HG02938 (cell line): ENCODE measurements at regions not wholly inside any gene's neighbourhood (a gene's known extent, or its start where the extent isn't known, plus 50 kb on each side); places are given as distances from the start of the nearest gene placed in this dataset.
A peak's percentile ranks its signal among the peaks of the same experiment; 100 is the strongest.

Experiments used
- ATAC-seq: cut with Tn5 transposase; IDR thresholded peaks from one replicate; pipeline ENCODE4 v1.9.1; 2021; ENCODE audit warnings: mild to moderate bottlenecking, moderate library complexity; ENCODE audit not compliant: unreplicated experiment

DNA sequence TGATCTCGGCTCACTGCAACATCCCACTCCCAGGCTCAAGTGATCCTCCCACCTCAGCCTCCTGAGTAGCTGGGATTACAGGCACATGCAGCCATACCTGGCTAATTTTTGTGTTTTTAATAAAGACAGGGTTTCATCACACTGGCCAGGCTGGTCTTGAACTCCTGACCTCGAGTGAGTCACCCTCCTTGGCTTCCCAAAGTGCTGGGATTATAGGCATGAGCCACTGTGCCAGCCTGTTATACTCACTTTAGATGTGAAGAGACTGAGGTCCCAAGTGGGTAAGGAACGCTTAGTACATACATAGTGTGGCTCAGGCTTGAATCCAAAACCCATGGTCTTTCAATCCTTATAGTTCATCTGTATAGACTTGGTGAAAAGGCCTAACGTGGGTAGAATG is 63.7 kb upstream of the EPS8L3 start:
- no peak for ATAC-seq

DNA sequence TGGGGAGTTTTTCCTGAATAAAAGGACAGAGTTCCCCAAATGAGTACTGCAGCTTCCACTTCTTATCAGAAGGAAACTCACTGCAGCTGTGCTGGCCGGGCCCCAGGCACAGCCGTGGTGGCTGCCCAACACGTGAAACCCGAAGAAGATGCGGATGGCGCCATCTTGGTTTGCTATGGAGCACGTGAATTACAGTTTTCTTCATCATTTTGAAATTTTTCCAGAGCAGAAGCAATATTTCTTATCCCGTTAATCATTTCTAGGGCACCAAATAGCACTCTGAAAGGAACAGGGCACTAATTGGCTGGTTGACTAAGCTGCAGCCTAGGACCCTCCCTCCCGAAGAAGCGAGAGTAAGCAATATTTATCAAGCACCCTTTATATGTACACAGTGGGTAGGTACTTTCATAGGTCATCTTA is 63.2 kb upstream of the EPS8L3 start:
- ATAC-seq = no peak

DNA sequence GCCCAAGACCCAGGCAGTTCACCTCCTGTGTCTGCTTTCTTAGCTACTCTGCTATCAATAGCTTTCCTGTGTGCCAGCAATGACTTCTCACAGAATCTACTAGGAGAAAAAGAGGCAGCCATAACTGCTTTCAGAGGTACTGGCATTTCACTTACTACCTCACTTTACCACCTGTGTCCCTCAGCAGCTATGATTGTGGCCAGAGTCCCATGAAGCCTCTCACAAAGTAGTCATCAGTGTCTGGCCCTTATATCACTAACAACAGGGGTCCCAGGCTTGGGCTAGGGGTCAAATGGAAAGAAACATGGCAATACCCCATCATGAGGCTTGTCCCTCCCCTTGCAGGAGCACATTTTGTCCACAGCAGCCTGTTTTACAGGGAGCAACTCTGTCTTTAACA is 62.7 kb upstream of the EPS8L3 start:
- no peak for ATAC-seq

DNA sequence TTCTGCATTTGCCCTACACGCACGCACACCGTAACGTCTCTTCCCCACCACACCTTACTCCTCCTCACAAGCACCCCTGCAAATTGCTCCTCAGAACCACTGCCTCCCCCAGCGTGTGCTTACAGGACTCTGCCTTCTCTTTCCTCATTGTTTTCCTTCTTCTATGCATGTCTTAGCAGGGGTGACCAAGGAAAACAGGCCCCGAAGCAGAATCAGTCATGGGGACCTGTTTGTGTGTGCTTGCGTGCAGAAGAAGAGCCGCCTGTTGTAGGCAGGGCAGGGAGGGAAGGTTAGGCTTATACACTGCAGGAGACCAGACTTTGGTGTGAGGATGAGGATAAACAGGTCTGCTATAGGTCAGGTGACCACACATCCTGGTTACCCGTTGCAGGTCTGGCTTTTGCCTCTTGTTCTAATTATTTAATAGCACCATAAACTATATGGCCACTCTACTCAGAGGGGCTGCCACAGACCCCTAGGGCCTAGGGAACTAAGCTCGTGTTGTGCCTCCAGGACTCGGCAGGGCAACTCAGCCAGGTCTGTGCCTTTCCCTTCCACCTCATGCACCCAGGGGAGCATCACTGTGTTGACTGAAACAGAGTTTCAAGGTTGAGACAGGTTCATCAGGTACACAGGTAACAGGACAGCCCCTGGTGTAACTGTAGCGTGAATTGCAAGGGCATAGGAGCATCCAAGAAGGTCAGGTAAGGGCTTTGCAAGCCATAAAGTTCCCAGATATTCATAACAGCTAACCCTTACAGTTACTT is 60.8 kb upstream of the EPS8L3 start:
- no peak for ATAC-seq

DNA sequence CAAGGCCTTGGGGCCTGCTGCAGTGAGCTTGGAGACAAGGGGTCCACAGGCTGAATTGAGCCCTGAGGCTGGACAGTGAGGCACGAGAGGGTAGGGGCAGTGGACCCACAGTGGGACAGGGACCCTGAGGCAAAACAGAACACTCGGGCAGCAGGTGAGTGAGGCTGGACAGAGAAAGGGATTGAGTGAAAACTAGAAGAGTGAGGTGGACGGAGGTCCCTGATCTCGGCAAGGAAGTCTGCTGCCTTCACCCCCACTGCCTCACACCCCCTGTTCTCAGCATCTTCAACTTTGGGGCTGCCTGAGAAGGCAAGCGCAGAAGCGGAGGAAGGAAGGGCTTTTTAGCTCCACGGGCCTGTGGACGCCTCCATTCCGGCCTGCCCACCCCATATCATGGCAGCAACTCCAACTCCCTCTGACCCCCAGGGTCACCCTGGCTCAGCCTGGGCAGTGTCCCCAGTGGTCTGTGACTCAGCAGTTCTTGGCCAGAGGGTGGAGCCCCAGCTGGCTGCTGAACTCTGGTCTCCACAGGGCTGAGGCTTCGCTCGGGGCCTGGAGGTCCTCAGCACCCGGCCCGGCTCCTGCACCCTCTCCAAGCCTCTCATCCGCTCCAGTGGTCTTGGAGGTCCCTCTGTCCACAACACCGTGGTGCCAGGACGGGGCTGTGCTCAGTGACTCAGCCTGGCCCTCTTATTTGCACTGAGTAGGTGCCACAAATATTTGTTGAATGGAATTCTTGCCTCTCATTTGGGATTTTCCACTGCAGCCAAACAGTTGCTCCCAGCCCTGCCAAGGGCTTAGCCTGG is 60.0 kb upstream of the EPS8L3 start:
- no peak for ATAC-seq

DNA sequence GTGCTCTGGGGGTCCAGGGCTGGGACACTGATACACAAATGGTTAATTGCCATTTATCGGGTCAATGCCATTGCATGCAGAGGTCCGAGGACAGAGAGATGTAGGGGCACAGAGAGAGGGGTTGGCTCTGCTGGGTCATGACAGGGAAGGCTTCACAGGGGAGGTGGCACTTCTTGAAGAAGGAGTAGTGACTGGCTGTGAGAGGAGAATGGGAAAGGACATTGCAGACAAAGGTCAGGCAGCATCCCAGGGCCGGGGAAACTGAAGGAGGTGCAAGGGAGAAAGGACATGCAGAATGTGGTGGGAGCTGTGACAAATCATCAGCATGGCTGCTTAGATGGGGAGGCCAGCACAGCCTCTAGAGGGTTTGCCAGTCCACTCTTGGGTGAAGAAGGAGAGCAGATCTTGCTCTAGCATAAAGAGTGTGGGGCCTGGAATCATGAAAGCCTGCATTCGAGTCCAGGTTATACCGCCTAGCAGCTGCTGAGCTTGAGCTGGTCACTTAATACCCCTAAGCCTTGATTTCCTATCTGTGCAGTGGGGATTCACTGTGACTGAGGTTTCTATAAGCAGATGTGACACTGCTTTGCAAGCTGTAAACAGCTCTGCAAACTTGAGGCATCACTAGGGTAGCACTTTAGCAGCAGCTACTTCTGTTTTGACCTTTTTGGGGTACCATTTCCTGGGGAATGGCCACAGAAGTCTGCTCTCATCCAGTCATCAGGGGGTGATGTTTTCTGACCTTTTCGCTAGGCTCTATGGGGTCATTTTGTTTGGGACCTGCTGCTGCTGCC is 59.2 kb upstream of the EPS8L3 start:
- no peak for ATAC-seq

DNA sequence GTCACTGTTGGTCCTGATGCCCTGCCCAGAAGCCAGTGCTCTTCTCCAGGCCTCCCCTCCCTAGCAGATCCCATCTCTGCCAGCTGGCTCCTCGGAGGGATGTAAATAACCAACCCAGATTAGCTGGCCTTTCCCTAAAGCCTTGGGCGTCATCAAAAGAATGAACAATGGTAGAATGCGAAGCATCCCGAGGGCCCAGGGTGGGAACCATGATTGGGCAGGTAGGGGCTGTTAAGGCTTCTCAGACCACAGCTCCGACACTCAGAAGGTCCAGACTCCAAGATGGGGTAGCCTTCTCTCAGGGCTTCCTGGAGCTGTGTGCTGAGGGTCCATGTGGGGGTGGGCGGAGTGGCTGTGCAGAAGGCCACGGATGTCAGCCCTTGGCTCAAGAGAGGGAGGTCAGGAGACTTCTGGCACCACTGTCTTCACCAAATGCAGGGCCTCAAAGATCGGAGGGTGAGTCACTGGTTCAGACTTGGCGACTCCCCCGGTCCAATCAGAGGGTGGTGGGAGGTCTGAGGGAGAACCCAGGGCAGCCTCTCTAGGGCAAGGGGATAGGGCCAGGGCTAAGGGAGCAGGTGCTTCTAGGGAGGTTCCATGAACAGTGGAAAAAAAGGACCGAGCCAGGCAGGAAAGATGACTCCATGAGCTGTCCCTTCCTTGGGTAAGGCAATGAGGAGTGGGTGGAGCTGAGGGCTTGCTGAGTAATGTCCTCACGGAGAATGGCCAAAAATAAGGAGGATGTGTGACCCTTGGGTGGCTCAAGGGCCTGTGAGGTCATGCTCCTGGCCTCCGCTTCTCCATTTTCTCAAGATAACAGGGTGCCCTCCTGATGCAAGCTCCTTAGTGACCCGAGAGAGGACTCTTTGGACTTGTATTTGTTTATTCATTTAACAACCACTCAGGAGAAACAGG is 58.4 kb upstream of the EPS8L3 start:
- ATAC-seq = no peak

DNA sequence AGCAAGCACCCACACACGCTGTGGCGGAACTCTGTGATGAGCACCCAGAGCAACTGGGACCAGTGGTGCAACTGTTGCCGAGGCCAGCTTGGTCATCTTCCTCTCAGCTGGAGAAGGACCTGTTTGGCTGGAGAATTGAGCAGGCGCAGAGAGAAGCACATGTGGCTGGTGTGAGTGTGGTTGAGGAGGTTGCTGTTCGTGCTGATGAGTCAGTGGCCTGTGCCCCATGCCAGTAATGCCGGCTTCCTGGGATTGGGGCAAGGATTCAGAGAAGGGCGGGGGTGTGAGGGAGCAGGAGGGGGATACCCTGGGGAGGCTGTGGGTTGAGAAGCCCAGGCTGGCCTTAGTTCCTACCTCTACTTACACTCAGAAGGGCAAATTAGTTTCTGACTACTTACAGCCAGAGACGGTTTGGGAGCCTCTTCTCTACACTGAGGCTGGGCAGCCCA is 57.5 kb upstream of the EPS8L3 start:
- ATAC-seq = no peak

DNA sequence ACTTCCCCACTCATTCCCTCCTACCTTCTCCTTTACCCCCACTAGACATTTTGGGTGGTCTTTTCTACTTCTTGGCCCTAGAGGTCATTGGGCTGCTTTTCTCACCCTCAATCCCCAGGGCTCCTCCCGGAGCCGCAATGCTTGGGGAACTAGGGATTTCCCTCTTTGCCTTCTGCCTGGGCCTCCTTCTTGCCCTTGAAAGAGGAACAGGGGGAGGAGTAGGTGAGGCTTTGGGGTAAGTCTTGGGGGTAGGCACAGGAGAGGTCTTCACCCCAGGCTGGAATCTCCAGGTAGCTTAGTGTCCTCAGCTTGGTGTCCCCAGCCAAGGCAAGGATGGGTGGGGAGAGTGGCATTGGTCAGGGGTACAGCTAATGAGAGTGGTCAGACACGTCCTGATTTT is 56.2 kb upstream of the EPS8L3 start:
- ATAC-seq = no peak

DNA sequence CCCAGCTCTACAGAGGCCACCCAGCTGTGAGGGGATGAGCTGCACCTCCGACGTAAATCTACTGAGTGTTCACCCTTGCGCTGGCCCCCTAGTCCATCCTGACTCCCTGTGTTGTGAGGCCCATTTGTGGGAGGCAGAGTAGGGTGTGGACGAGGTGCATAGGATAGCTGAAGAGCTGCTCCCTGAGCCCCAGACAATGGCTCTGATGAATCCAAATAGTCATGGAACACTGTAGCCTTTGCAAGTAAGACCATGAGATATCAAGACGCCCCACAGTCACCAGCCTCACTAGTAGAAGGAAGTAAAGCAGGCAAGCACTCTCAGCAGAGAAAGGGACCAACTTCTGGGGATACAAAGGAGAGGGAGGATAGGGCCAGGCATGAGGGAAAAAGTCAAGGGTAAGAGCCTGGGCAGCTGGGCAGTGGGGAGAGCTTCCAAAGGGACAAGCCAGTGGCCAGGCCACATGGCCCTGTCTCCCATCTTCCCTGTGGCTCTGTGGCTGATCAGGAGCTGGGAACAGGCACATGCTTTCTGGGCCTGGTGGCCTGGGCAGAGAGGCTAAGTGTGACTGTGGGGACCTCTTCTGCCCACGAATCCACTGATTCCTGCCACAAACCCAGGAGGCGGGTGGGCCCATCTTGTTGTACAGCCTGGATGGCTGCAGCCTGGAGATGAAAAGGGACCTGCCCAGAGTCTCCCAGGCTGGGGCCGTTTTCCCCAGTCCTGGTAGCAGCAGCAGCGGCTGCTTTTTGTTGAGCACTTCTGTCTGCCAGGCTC is 55.5 kb upstream of the EPS8L3 start:
- ATAC-seq = no peak

DNA sequence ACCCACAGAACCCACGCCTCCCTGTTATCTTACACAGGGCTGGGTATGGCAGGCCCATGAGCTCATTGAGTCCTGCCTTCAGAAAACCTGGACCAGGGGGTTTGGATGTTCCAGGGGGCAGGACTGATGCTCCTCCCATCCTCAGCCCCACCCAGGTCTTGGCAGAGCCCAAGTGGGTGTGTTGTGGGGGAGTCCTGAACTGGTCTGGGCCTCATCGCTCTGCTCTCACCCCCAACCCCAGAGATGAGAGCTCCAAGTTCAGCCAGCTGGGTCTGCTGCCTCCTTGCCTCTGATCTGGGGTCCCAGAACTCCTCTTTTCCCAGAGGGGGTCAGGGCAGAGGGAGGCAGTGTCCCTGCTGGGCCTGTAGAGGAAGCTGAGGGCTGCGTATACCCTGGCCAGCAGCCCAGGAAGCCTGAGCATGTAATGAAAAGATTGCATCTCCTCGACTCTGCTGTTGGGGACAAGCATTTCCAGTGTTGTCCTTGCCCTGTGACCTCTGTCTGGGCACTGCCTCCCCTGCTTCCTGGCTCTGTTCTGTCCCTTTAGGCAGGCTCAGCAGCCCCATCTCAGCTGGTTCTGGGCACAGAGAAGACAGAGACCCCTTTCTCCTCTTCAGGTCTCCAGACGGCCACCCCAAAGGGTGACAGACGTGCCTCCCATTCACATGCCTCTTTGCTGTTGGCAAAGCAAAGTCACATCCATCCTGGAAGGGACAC is 54.7 kb upstream of the EPS8L3 start:
- ATAC-seq = no peak

DNA sequence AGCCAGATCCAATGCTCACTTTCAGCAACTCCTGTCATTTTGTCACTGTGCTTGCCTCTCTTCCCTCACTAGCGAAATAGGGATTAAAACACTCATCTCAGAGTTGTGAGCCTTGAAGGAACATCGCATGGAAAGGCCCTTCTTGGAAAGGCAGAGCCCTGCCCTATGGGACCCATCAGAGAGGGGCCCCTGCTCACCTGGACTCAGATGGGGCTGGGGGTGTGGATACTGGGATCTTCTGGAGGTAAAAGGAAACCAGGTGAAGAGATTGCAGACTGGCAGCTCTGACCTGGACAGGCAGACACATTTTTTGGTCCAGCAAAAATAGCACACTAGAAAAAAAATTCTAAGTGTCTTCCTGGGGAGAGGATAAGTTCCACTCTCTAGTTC is 54.2 kb upstream of the EPS8L3 start:
- no peak for ATAC-seq

DNA sequence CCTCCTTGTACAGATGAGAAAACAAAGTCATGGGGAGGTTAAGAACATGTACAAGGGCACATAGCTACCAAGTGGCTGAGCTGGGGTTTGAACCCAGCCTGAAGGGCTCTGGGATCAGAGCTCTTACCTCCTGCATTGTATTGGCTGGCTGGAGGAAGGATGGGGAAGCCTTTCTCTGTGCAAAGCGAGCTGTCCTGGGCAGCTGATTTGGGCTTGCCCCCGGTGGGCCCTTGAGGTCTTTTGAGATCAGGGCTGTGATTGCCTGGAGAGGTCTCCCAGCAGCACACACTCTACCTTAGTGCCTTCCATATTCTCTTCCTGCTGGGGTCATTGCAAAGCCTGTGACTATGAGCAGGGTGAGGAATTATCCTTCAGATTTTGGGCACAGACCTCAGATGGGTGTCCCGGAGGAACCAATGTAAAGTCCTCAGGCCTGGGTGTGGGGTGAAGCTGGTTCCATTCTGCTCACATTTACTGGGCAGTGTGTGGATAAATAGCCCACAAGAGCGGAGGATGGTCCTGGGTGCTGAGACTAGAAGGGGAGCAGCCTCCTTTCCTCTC is 53.3 kb upstream of the EPS8L3 start:
- ATAC-seq = no peak

DNA sequence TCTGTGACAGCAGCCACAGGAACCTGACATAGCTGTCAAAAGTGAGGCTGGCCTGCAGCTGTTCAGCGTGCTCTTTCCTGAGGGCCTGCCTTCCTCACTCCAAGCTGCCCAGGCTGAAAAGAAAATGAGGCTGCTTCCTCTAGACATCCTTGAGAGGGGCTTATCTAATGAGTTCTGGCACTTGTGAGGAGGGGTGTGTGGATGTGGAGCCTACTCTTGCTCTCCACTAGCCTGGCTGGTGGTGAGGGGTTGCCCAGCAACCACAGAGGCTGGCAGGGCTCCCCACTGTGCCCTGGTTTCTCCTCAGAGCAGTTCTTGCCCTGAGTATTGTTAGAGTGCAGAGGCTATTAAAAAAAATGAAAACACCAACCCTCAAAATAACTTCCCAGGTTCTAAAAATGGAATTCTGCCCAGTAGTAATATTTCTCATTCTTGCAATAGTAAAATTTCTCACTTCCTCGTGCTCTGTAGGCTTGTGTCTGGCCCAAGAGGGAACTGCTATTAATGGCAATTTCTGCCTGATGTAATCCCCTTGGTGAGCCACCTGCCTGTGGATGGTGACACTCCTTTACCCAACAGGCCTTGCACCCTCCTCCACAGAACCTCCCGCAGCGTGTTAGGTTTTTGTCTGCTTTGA is 52.6 kb upstream of the EPS8L3 start:
- peak; percentile 72 for ATAC-seq

DNA sequence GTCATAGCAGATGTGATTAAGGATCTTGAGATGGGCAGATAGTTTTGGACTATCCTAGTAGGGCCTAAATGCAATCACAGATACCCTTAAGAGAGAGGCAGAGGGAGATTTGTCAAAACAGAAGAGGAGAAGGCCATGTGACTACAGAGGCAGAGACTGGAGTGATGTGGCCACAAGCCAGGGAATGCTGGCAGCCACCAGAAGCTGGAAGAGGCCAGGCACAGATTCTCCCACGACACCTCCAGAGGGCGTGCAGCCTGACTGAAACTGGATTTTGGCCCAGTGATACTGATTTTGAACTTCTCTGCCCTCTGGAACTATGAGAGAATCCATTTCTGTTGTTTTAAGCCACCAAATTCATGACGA is 52.1 kb upstream of the EPS8L3 start:
- no peak for ATAC-seq

DNA sequence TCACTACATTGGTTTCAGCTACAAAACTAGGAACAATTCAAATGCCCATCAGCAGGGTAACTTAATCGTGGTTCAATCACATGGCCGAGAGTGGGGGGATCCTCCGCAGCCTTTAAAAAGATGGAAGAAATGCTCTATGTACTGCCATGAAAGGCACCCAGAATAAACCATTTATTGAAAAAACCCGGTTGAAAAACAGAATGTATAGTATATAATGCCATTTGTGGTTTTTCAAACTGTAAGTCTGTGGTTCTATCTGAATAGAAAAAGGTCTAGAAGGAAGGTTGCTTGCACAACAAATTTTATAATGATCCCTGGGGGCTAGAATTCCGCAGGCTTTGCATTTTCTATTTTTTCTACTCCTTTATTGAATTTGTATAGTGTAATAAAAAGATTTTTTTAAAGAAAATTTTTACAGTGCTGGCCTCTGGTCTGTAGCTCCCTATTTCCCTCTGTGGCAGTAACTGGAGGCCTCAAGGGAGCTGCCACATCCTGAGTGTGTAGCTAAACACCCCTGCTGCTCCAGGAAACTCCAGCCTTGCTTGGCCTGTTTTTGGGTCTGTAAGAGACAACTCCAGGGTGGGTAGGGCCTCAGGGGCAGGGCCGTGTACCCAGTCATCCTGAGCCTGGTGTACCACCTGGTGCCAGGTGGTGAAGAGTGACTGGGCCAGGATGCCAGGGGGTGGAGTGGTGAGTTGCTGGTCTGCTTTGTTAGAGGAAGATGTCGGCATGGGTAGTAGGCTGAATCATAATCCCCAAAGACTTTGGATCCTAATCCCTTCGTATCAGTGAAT is 51.5 kb upstream of the EPS8L3 start:
- no peak for ATAC-seq

DNA sequence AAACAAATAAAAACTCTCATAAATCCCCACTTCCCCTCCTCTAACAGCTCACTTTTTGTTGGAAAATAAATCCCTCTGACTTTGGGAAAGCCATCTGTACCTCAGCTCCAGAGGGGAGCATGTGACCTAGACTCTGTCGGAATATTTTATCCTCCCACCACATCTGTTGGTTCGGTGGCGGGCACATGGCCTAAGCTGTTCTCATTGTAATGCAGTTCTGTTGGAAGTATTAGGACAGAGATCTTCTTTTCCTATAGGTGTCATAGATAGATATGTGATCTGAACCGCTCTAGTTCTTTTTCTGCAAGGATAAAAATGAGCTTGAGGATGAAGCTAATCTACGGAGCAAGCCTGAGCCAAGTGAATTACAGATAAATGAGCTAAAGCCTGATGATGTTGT is 50.5 kb upstream of the EPS8L3 start:
- ATAC-seq = no peak
